22Rv1 (cell line): ENCODE measurements at regions not wholly inside any gene's neighbourhood (a gene's known extent, or its start where the extent isn't known, plus 50 kb on each side); places are given as distances from the start of the nearest gene placed in this dataset.

ENCODE experiments used
- CTCF ChIP-seq: fragments of 450-650 bp; IDR thresholded peaks from 2 replicates; pipeline ENCODE4 v1.5.1; 2017; ENCODE audit warnings: mild to moderate bottlenecking
- ZFX ChIP-seq: fragments of 450-650 bp; IDR thresholded peaks from 2 replicates; pipeline ENCODE4 v1.6.1; 2017; ENCODE audit warnings: antibody characterized with exemption, borderline replicate concordance

- no peak for TF ChIP-seq CTCF
- TF ChIP-seq ZFX: no peak
Observed at GRCh38 chr15:38746211-38746610, 181.6 kb upstream of the RASGRP1 start.
